ENCODE measurements at regions not wholly inside any gene's neighbourhood (a gene's known extent, or its start where the extent isn't known, plus 50 kb on each side); places are given as distances from the start of the nearest gene placed in this dataset.
"Not testable (repeated sequence)": the region's sequence is repeated elsewhere in the genome, so short reads cannot be mapped to it uniquely, and the experiment has no call there.

DNA sequence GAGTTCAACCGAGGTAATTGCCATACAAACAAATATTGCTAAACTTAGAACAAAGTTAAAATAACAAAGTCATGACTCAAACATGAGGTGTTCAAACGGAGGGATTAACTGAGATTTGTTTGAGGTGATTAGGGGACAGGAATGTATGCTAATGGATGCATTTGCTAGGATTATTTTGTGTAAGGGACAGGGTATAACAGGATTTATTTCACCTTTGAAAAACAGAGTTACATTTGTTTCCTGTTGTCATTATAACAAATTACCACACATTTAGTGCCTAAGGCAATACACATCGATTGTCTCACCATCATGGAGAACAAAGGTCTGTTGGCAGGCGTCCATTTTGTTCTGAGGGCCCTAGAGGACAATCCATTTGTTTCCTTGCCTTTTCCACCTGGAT is 304.3 kb upstream of the CNTNAP5 start:
- no peak for DNase-seq

DNA sequence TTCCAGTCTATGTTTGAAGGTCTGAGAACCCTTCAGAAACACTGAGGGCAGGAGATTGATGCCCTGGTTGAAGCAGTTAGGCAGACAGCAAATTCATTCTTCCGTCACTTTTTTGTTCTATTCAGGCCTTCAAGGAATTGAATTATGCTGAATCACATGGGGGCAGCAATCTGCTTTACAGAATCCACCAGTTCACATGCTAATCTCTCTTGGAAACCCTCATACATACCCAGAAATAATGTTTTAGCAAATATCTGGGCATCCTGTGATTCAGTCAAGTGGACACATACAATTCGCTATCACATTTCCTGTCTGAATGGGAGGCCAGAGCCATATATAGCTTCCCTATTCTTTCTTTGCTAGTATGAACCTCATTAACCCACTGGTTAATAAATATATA is 301.4 kb upstream of the CNTNAP5 start:
- DNase-seq = peak; percentile 42

DNA sequence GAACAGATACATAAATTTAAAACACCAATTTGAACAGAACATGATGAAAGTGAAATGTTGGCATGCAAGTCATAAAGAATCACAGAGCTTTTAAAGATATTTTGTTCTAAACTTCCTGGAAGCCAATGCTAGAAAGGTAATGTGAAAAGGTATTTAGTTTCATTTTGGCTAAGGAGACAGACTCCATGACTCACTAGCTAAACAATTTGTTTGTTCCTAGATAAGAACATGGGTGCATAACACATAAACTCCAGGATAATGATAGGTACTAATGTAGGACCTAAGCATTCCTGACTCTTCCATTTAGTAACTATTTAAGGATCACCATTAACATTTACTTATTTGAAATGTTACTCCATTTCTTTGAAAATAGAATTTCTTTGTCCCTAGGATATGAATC is 292.5 kb upstream of the CNTNAP5 start:
- no peak for DNase-seq

DNA sequence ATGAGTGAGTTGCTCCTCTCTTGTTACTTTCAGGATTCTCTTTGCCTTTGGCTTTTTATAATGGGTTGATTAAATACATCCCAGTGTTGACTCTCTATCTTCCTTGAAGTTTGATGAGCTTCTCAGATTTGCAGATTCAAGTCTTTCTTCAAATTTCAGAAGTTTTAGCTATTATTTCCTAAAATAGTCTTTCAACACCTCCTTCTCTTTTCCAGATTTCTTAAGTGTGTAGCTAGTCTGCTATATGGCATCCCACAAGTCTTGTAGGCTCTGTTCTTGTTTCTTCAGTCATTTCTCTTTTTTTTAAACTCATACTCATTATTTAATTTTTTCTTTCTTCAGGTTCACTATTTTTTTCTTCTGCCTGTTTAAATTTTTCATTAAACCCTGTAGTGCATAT is 287.7 kb upstream of the CNTNAP5 start:
- no peak for DNase-seq

DNA sequence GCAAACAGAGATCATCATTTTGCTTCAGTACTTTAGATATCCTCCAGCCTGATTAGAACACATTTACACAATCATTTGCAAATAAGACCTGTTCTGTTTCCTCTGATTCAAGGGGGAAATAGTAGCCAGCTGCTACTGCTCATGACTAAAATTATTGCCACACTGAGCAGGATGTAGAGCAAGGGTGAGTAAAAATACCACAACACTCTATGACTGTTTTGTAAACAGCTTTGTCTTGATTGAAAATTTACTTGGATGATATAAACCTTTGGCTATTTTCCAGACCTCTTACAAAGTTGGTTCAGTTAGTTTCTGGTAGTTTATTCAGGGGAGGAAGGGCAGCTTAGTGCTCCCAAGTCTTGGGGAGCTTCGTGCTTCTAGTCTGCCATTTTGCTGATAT is 286.4 kb upstream of the CNTNAP5 start:
- peak; percentile 48 for DNase-seq

DNA sequence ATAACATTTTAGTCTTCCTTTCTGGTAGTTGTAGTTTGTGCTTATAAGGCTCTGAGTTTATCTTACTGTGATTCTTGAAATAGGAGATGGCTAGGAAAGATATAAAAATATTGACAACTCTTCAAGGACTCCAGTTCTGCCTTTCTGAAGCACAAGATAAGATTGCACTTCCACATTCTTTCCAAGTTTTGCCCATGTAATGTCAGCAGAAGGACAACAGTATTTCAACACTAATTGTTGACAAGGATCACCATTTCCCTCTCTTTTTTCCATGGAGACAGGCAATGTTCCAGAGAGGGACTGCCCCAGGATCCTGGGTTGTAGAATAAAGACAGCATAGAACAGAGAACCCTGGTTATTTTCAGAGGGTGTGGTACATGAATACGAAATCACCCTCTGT is 279.1 kb upstream of the CNTNAP5 start:
- DNase-seq = no peak

DNA sequence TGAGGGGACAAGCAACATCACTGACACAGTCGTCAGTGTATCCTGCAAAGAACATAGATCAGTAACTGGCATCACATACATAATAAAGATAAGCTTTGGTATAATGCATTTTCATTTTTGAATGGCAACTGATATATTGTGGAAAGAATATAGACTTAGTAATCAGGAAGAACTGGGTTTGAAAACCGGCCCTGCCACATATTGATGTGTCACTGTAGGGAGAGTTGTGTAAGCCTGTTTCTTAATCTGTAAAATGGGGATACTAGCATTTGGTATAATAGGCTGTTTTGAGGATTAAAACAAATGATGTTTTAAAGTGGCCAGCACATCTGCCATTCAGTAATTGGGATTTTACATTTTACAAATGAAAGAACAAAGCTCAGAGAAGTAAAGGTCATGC is 277.8 kb upstream of the CNTNAP5 start:
- no peak for DNase-seq

DNA sequence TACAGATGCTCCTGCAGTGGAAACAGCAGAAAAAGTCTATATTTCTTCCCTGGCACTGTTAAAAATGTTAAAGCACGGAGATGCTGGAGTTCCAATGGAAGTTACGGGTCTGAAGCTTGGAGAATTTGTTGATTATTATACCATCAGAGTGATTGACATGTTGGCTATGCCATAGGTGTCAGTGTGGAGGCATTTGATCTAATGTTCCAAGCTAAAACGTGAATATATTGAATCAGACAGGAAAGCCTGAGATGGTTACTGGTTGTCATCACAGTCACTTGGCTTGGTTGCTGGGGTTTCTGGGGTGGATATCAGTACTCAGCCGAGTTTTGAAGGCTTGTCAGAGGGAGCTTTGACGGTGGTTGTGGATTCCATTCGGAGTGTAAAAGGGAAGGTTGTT is 262.9 kb upstream of the CNTNAP5 start:
- DNase-seq = no peak

DNA sequence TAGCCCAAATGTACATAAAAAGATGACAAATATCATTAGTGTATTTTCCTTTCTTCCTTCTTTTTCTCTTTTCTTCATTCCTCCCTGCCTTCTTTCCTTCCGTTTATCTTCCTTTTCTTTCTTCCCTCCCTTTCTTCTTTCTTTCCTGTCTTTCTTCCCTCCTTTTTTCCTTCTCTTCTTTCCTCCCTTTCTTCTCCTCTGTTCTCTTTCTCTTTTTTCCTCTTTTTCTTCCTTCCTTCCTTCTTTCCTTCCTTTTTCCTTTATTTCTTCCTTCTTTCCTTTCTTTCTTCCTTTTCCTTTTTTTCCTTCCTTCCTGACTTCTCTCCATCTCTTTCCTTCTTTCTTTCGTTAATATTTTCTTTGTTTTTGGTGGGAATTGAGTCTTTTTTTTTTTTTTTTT is 256.9 kb upstream of the CNTNAP5 start:
- no peak for DNase-seq

DNA sequence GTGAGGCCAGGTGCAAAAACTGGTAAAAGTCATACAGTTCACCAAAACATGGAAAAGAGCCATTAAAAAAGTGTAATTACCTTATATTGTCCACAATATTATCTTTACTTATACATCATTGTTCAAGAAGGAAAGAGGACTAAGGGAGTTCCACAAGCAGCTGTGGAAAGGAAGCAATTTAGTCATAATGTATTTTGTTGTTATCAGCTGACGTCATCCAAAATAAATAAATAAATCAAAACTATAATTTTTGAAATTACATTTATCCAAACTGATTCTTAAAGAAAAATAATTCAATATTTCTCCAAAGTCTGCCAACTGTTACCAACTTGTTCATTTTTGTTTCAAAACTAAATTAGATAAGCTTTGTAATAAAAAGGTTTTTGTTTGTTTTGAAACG is 256.1 kb upstream of the CNTNAP5 start:
- no peak for DNase-seq

DNA sequence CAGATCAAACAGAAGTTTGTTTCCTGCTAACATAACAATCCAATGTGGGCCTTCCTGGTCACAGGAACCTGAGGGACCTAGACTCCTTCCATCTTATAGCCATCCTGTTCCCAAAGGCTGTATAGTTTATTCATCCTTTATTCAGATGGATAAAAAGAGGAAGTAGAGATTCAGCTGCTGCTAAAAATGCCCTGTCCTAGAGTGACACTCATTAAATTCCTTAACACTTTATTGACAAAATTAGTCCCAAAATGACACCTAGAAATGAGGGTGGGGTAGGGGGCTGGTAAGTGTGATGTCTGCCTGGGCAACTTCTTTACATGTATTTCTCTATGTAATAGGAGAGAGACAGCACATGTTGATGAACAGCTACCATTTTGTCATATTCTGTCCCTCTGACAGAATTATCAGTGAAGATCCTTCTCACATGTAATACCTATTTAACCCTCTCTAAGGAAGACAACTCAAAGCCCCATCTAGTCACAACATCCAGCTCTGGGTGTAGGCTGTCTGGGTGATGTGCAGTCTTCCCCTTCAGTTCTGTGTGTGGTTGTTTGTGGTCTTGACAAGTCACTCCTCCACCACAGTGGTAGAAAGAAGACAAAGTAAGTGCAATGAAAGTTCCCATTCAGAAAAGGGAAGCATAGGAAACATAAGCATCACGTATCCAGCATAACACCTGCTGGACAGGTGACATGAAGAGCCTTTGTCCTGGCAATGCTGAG is 253.9 kb upstream of the CNTNAP5 start:
- DNase-seq = peak; percentile 10

DNA sequence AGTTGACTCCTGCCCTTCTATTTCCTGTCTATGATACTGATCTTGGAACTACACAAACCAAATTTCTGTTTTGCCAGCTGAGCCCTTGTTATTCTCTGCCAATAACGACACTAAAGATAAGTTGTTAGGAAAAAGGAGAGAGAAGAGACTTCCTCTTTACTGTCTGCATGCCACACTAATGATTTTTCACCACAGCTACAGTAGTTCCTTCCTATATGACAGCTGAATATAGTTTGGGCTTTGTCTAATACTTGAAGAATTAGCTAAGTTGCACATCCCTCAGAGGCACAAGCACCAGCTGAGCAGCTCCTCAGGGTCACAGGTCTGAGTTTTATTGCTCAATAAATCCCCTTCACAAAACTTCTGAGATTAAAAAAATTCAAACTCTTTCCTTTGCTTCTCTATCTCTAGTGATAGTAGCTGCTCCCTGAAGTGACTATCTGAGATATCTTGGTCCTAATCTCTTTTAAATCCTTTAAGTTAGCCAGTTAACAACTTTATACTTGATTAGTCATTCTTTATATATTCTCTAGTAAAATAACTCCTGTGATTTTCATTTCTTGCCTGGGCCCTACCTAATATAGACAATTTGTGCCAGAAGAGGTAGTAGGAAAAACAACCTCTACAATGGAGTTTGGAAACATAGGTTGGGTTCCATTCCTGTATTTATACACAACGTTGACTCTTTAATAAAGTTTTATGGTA is 253.0 kb upstream of the CNTNAP5 start:
- DNase-seq = peak; percentile 37

DNA sequence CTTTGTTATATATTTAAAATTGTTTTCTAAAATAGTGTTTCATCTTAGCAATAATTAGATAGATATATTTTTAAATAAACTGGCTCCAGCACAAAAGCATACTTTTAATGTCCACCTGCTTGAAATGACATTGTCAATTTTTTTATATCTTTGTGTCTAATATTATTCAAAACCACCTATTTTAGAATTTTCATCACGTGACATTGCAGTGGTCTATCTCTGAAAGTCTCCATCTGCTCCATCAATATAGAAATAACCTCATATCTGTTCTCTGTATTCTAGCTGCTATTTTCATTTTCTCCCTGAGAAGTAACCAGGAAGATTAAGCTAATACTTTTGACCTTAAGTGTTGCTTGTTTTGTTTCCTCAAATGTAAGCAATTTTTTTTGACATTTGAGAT is 248.0 kb upstream of the CNTNAP5 start:
- no peak for DNase-seq

DNA sequence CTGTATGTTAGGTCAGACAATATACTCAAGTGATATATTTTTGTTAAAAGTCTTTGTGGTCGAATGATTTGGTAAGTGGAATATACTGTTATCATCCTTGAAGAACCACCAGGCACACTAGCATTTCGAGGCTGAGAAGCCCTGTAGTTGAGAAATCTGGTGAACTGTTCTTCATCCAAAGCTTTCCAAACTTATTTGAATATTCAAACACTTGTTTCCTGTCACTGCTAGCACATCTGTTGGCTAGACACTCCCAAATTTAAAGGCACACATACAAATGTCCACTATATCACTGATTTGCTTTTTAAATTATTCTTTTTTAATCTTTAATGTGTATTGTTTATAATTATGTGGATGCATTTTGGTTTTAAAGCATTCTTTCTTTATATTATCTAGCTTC is 241.9 kb upstream of the CNTNAP5 start:
- DNase-seq = no peak

DNA sequence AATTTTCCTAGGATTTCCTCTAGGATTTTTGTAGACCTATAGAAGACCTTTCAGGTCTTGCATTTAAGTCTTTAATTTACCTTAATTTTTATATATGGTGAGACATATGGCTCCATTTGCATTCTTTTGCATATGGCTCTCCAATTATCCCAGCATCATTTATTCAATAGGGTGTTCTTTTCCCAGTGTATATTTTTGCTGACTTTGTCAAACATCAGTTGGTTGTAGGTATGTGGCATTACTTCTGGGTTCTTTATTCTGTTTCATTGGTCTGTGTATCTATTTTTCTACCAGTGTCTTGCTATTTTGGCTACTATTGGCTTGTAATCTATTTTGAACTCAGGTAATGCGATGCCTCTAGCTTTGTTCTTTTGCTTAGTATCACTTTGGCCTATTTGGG is 239.8 kb upstream of the CNTNAP5 start:
- no peak for DNase-seq

DNA sequence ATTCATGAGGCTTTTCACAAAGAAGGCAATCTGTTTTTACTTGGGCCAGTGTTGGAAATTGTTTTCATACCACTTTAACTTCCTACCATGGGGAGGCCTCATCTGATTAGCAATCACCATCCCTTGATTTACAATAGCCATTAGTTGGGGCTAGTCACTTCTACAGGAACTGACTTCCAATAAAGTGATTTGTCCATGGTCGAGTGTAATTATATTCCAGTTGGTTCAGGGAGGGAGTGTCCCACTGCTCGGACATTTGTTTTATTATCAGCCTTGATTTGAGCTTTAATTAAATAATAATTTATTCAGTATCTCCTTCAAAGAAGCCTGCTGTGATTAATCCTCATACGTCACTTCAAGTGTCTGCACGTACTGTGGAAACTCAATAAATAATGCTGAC is 233.9 kb upstream of the CNTNAP5 start:
- DNase-seq = no peak

DNA sequence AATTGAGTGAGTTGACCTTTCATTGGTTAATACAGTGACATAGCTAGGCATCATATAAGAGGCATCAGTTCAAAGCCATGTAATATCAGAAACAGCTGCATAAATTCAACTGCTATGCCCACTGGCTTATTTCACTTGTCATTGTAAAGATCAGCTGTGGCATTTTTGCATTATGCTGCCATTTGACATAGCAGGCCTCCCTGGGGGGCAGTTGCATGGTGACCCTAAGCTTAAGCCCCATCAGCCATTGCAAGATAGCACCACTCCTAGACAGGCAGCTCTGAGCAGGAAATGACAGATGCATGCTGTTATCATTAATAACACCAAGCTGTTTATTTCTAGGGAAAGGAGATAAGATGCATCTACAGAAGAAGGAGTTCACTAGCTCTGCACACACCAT is 233.4 kb upstream of the CNTNAP5 start:
- DNase-seq = peak; percentile 71

DNA sequence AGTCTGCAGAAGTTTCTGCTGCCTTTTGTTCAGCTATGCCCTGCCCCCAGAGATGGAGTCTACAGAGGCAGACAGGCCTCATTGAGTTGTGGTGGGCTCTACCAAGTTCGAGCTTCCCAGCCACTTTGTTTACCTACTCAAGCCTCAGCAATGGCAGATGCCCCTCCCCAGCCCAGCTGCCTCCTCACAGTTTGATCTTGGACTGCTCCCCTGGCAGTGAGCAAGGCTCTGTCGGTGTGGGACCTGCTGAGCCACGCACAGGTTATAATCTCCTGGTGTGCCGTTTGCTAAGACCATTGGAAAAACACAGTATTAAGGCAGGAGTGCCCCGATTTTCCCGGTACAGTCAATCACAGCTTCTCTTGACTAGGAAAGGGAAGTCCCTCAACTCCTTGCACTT is 221.0 kb upstream of the CNTNAP5 start:
- not testable (repeated sequence) for DNase-seq

DNA sequence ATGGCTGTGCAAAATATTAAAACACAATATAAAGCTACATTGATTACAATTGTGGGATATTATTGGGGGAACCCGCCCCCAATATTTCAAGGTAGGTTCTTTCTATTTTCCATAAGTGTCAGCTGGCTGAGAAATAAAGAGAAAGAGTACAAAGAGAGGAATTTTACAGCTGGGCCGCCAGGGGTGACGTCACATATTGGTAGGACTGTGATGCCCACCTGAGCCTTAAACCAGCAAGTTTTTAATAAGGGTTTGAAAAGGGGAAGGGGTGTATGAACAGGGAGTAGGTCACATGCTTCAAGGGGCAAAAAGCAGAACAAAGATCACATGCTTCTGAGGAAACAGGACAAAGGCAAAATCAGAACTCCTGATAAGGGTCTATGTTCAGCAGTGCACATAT is 219.3 kb upstream of the CNTNAP5 start:
- DNase-seq = not testable (repeated sequence)

DNA sequence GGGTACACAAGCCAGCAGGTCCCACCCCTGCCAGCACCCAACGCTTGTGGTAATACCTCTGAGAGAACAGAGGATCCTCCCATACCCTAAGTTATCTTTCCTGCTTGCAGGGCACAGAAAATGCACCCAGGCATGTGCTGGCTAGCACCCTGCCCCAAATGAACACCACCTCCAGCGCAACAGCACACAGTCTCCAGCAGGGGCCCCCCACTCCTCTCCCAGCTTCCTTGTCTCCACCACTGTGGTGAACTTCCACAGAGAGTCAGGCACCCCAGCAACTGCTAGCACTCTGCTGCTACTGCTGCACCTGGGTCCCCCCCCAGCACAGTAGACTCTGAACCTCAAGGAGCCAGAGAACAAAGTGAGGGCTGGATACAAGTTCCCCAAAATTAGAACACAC is 216.8 kb upstream of the CNTNAP5 start:
- peak; percentile 4 for DNase-seq

DNA sequence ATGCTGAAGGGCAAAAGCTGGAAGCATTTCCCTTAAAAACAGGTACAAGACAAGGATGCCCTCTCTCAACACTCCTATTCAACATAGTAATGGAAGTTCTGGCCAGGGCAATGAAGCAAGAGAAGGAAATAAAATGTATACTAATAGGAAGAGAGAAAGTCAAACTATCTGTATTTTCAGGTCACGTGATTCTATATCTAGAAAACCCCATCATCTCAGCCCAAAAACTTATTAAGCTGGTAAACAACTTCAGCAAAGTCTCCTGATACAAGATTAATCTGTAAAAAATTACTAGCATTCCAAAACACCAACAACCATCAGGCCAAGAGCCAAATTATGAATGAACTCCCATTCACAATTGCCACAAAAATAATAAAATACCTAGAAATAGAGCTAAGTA is 213.2 kb upstream of the CNTNAP5 start:
- no peak for DNase-seq

DNA sequence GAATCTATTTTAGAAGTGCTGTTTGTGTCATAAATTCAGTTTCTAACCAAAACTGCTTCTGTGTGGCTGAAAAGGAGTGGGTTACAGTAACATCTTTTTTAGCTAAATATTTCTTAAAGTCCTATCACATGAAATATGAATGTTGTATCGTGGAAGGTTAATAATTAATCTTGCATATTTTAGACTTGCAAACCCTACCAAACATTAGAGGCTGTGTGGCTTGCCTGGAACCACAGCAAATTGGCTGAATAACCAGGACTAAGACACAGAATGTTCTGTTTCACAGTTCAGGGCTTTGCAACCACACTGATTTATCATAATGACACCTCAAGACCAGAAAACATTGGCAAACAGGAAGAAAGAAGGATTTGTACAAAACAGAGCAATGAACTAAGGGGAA is 208.9 kb upstream of the CNTNAP5 start:
- no peak for DNase-seq

DNA sequence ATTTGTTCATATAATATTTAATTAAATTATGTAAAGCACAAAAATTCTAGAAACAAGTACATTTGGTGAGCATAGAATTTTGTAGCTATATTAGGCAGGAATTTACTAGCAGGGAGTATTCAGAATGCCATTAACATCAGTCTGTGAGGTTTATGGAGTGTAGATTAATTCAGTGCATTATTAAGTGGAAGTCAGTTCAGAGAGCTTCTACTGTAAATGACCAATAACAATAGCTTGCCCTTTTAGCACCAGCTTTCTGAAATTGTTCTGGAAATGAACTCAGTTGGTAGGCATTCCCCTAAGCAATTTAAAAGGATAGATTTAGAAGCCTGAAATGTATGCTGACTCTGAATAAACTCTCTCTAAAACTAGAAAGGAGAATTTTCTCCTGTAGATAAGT is 208.2 kb upstream of the CNTNAP5 start:
- no peak for DNase-seq

DNA sequence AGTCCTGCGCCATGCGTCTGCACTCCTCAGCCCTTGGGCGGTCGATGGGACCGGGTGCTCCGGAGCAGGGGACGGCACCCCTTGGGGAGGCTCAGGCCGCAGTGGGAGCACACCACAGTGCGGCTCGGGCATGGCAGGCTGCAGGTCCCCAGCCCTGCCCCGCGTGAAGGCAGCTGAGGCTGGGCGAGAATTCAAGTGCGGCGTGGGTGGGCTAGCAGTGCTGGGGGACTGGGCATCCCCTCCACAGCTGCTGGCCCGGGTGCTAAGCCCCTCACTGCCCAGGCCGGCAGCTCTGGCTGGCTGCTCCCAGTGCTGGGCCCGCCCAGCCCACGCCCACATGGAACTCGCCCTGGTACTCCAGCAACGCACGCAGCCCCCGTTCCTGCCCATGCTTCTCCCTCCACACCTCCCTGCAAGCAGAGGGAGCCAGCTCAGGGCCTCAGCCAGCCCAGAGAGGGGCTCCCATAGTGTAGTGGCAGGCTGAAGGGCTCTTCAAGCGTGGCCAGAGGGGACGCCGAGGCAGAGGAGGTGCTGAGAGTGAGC is 198.3 kb upstream of the CNTNAP5 start:
- DNase-seq = no peak

DNA sequence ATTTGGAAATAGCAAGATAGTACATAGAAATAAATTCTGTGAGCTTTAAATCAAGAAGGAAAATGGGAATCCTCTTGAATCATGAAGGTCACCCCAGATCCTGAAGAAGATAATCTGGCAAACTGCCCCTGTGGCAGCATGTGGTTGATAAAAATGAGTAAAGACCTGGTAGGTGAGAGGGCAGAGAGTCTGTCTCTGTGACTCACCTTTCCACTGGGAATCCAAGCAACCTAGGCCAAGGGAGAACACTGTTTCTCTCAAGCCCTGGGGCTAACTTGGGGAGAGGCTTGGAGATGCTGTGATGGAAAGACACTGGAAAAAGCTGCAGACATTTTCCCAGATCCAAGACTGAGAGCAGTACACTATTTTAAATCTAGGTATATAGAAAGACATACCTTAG is 185.8 kb upstream of the CNTNAP5 start:
- DNase-seq = no peak
